Lung (tissue), 11 donors: ENCODE measurements at regions not wholly inside any gene's neighbourhood (a gene's known extent, or its start where the extent isn't known, plus 50 kb on each side); places are given as distances from the start of the nearest gene placed in this dataset.

Source experiments
- ATAC-seq: fragments of 200-7000 bp; cut with Tn5 transposase; one replicate; pipeline ENCODE4 v1.9.1; 2020; ENCODE audit warnings: moderate number of reproducible peaks; ENCODE audit not compliant: insufficient read depth, low FRiP score
- DNase-seq, 3 donors: peaks; one replicate each; pipeline ENCODE4 v3.0.0-alpha.2; 2013 to 2017
- H3K27ac ChIP-seq, 2 donors: one replicate each; pipeline ENCODE4 v1.5.1; 2013; ENCODE audit warnings: mild to moderate bottlenecking in 2 of 2, moderate library complexity in 2 of 2, control low read depth in 1 of 2, inconsistent platforms in 1 of 2, low read depth in 1 of 2, low read length in 1 of 2
- H3K27me3 ChIP-seq, 3 donors: one replicate each; pipeline ENCODE4 v1.5.1; 2013; ENCODE audit warnings: low read length in 2 of 3; ENCODE audit not compliant: control insufficient read depth in 3 of 3, insufficient read depth in 3 of 3
- H3K36me3 ChIP-seq, 4 donors: one replicate each; pipeline ENCODE4 v1.5.1; 2013; ENCODE audit warnings: low read length in 4 of 4, mild to moderate bottlenecking in 1 of 4, moderate library complexity in 1 of 4; ENCODE audit not compliant: control insufficient read depth in 4 of 4, insufficient read depth in 4 of 4
- H3K4me1 ChIP-seq, 5 donors: one replicate each; pipeline ENCODE4 v1.5.1; 2013; ENCODE audit warnings: low read length in 5 of 5, mild to moderate bottlenecking in 2 of 5, moderate library complexity in 1 of 5; ENCODE audit not compliant: control insufficient read depth in 5 of 5, insufficient read depth in 5 of 5
- H3K4me3 ChIP-seq: one replicate; pipeline ENCODE4 v1.5.1; 2013; ENCODE audit warnings: mild to moderate bottlenecking, control low read depth, moderate library complexity
- H3K9ac ChIP-seq, 2 donors: one replicate each; pipeline ENCODE4 v1.5.1; 2013; ENCODE audit warnings: low read length in 2 of 2, control low read depth in 1 of 2; ENCODE audit not compliant: insufficient read depth in 1 of 2
- H3K9me3 ChIP-seq, 4 donors: one replicate each; pipeline ENCODE4 v1.5.1; 2013; ENCODE audit warnings: low read length in 3 of 4, mild to moderate bottlenecking in 1 of 4, moderate library complexity in 1 of 4; ENCODE audit not compliant: control insufficient read depth in 4 of 4, insufficient read depth in 3 of 4
- CTCF ChIP-seq: IDR thresholded peaks from 2 replicates; pipeline ENCODE4 v1.5.1; 2012; ENCODE audit warnings: mild to moderate bottlenecking; ENCODE audit errors: control extremely low read depth, extremely low read depth
- WGBS, 2 donors: extraction: QIAGEN DNeasy Blood & Tissue Kit; methylation state at CpG; one replicate each; pipeline ENCODE4 v1.1.7; 2013; 5-methylcytosine and 5-hydroxymethylcytosine counted together
- donor health status: control.
- donor health status: control.
- donor health status: Bipolar disorder and iron deficiency.
- donor health status: healthy.
- donor health status: DM: yes; HTN: yes; CAD: no.

GRCh38 chr2:203817147-203817546 is 50.4 kb upstream of the CTLA4 start:
- Histone ChIP-seq H3K27ac (no peak overlapping the region), H3K9me3 (no peaks in the 10 kb centered on the region), H3K4me3 (no peak overlapping the region), H3K9ac (no peak overlapping the region), H3K4me1 (peaks cover 0 to 9% (median 0%) of the 10 kb centered on the region in 5 donors), H3K36me3 (no peaks in the 10 kb centered on the region), H3K27me3 (no peaks in the 10 kb centered on the region)
- ATAC-seq (no peak), DNase-seq (no peak)
- no peak for TF ChIP-seq CTCF
- WGBS, 2 donors: 80 to 82% methylated on average over 5 of the region's 5 CpGs
